ENCODE measurements at regions not wholly inside any gene's neighbourhood (a gene's known extent, or its start where the extent isn't known, plus 50 kb on each side); places are given as distances from the start of the nearest gene placed in this dataset.

DNA sequence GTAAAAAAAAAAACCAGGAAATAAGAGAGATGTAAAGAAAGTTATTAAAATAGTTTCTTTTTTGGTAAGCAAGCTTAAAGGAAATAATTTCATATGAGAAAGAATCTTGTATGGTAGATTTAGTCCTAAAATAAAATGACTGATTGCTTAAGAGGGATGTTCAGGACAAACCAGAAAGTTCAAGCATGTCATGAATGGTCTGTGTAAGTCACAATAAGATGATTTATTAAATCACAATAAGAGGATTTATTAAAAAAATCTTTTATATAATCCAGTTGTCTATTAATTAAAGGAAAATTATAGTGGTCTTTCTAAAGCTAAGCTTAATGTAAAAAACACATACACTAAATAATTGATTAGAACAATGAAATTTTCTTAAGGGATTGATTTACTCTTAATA is 91.8 kb upstream of the OR13F1 start:
- no peak overlapping the region for H3K9ac ChIP-seq (ENCODE audit: low read length)
- H3K4me3 ChIP-seq (ENCODE audit: low read depth, low read length, poor library complexity, severe bottlenecking), result no peak overlapping the region
- H4K20me1 ChIP-seq (ENCODE audit: insufficient read depth, low read length), result no peaks in the 10 kb centered on the region
- no peak for TF ChIP-seq EZH2 (IDR thresholded peaks at IDR 0.05; ENCODE audit: borderline replicate concordance, low read length)
- TF ChIP-seq, protein P1, sequence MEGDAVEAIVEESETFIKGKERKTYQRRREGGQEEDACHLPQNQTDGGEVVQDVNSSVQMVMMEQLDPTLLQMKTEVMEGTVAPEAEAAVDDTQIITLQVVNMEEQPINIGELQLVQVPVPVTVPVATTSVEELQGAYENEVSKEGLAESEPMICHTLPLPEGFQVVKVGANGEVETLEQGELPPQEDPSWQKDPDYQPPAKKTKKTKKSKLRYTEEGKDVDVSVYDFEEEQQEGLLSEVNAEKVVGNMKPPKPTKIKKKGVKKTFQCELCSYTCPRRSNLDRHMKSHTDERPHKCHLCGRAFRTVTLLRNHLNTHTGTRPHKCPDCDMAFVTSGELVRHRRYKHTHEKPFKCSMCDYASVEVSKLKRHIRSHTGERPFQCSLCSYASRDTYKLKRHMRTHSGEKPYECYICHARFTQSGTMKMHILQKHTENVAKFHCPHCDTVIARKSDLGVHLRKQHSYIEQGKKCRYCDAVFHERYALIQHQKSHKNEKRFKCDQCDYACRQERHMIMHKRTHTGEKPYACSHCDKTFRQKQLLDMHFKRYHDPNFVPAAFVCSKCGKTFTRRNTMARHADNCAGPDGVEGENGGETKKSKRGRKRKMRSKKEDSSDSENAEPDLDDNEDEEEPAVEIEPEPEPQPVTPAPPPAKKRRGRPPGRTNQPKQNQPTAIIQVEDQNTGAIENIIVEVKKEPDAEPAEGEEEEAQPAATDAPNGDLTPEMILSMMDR (IDR thresholded peaks at IDR 0.05; ENCODE audit: low read length), result no peak
- no peaks in the 10 kb centered on the region for H3F3A ChIP-seq (ENCODE audit: insufficient read depth, low read length)
- H3K79me2 ChIP-seq (ENCODE audit: insufficient read depth, low read length), result no peaks in the 10 kb centered on the region
- no peak overlapping the region for H3K27ac ChIP-seq (ENCODE audit: low read depth, low read length, poor library complexity, severe bottlenecking)
- no peaks in the 10 kb centered on the region for H3K9me3 ChIP-seq (ENCODE audit: low read length)
- H3K27me3 ChIP-seq (ENCODE audit: insufficient read depth, low read length), result no peaks in the 10 kb centered on the region
- no peak overlapping the region for H2AFZ ChIP-seq (ENCODE audit: low read length)
- H3K4me2 ChIP-seq (ENCODE audit: low read length), result no peak overlapping the region
- no peaks in the 10 kb centered on the region for H3K4me1 ChIP-seq (ENCODE audit: insufficient read depth, low read length, severe bottlenecking)
- H3K9me2 ChIP-seq (ENCODE audit: low read depth, low read length), result no peaks in the 10 kb centered on the region
- no peaks in the 10 kb centered on the region for H3K36me3 ChIP-seq (ENCODE audit: insufficient read depth, low read length)

DNA sequence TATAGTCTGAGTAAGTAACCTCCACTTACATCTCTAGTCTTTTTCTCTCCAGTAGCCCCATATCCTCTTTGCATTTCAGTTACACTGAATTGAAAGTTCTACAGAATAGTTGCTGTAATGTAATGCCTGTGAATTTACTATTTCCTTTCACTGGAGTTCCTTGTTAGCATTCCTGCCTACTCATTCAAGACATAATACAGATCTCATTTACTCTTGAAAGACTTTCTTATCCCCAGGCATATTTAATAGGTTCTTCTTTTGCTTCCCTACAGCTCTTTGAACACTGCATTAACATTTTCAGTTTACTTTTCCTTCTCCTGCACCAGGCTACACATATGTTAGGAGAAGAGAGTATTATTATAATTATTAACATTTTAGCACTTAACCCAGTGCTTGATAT is 87.6 kb upstream of the OR13F1 start:
- H3K9me3 ChIP-seq (ENCODE audit: low read length), result no peaks in the 10 kb centered on the region
- H3K79me2 ChIP-seq (ENCODE audit: insufficient read depth, low read length), result no peaks in the 10 kb centered on the region
- H4K20me1 ChIP-seq (ENCODE audit: insufficient read depth, low read length), result no peaks in the 10 kb centered on the region
- no peaks in the 10 kb centered on the region for H3K9me2 ChIP-seq (ENCODE audit: low read depth, low read length)
- TF ChIP-seq EZH2 (IDR thresholded peaks at IDR 0.05; ENCODE audit: borderline replicate concordance, low read length), result no peak
- TF ChIP-seq, protein P1 (IDR thresholded peaks at IDR 0.05; ENCODE audit: low read length), result no peak
- no peaks in the 10 kb centered on the region for H3K27me3 ChIP-seq (ENCODE audit: insufficient read depth, low read length)
- H3K4me1 ChIP-seq (ENCODE audit: insufficient read depth, low read length, severe bottlenecking), result no peaks in the 10 kb centered on the region
- no peaks in the 10 kb centered on the region for H3K36me3 ChIP-seq (ENCODE audit: insufficient read depth, low read length)
- no peak overlapping the region for H2AFZ ChIP-seq (ENCODE audit: low read length)
- no peak overlapping the region for H3K9ac ChIP-seq (ENCODE audit: low read length)
- H3K27ac ChIP-seq (ENCODE audit: low read depth, low read length, poor library complexity, severe bottlenecking), result no peak overlapping the region
- H3F3A ChIP-seq (ENCODE audit: insufficient read depth, low read length), result no peaks in the 10 kb centered on the region
- H3K4me2 ChIP-seq (ENCODE audit: low read length), result no peak overlapping the region
- no peak overlapping the region for H3K4me3 ChIP-seq (ENCODE audit: low read depth, low read length, poor library complexity, severe bottlenecking)

DNA sequence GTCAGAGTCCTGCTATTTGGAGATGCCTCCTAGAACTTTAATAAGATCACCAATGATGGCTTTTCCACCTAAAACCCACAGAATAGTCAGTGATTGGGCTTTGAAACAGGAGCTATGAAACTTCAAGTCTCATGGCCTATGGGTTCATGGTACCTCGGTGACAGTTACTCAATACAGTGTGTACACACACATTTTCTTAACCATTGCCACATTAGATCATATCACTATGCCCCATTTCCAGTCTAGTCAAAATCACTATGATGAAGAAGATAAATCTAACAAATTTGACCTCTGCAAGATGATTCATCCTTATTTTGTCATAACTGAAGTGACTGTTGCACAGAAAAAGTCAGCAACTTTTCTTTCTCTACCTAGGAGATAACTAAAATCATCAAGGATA is 86.8 kb upstream of the OR13F1 start:
- no peak for TF ChIP-seq EZH2 (IDR thresholded peaks at IDR 0.05; ENCODE audit: borderline replicate concordance, low read length)
- TF ChIP-seq, protein P1 (IDR thresholded peaks at IDR 0.05; ENCODE audit: low read length), result no peak
- H4K20me1 ChIP-seq (ENCODE audit: insufficient read depth, low read length), result no peaks in the 10 kb centered on the region
- no peaks in the 10 kb centered on the region for H3K27me3 ChIP-seq (ENCODE audit: insufficient read depth, low read length)

More for the DNA sequence above, 86.8 kb upstream of the OR13F1 start:
- H3K36me3 ChIP-seq (ENCODE audit: insufficient read depth, low read length), result no peaks in the 10 kb centered on the region
- no peak overlapping the region for H3K4me3 ChIP-seq (ENCODE audit: low read depth, low read length, poor library complexity, severe bottlenecking)
- H3K4me2 ChIP-seq (ENCODE audit: low read length), result no peak overlapping the region
- H3K79me2 ChIP-seq (ENCODE audit: insufficient read depth, low read length), result no peaks in the 10 kb centered on the region
- H3K9me3 ChIP-seq (ENCODE audit: low read length), result no peaks in the 10 kb centered on the region
- no peak overlapping the region for H3K9ac ChIP-seq (ENCODE audit: low read length)
- H3K27ac ChIP-seq (ENCODE audit: low read depth, low read length, poor library complexity, severe bottlenecking), result no peak overlapping the region
- H3K9me2 ChIP-seq (ENCODE audit: low read depth, low read length), result no peaks in the 10 kb centered on the region
- no peak overlapping the region for H2AFZ ChIP-seq (ENCODE audit: low read length)
- no peaks in the 10 kb centered on the region for H3K4me1 ChIP-seq (ENCODE audit: insufficient read depth, low read length, severe bottlenecking)
- no peaks in the 10 kb centered on the region for H3F3A ChIP-seq (ENCODE audit: insufficient read depth, low read length)
